HEK293T (cell line): ENCODE measurements at regions not wholly inside any gene's neighbourhood (a gene's known extent, or its start where the extent isn't known, plus 50 kb on each side); places are given as distances from the start of the nearest gene placed in this dataset.

Source experiments
- ARNT ChIP-seq: fragments of 450-650 bp; IDR thresholded peaks from 2 replicates; pipeline ENCODE4 v1.6.1; 2017; ENCODE audit warnings: mild to moderate bottlenecking
- BHLHE40 ChIP-seq: fragments of 450-650 bp; IDR thresholded peaks from 2 replicates; pipeline ENCODE4 v1.6.1; 2016; ENCODE audit warnings: mild to moderate bottlenecking, moderate library complexity, borderline replicate concordance
- FOXK2 ChIP-seq: fragments of 450-650 bp; IDR thresholded peaks from 2 replicates; pipeline ENCODE4 v1.6.1; 2016; ENCODE audit warnings: mild to moderate bottlenecking
- SP1 ChIP-seq: fragments of 450-650 bp; IDR thresholded peaks from 2 replicates; pipeline ENCODE4 v1.6.1; 2017
- TARDBP ChIP-seq: fragments of 450-650 bp; IDR thresholded peaks from 2 replicates; pipeline ENCODE4 v1.6.1; 2016
- ZNF384 ChIP-seq: fragments of 450-650 bp; IDR thresholded peaks from 2 replicates; pipeline ENCODE4 v1.6.1; 2016

DNA sequence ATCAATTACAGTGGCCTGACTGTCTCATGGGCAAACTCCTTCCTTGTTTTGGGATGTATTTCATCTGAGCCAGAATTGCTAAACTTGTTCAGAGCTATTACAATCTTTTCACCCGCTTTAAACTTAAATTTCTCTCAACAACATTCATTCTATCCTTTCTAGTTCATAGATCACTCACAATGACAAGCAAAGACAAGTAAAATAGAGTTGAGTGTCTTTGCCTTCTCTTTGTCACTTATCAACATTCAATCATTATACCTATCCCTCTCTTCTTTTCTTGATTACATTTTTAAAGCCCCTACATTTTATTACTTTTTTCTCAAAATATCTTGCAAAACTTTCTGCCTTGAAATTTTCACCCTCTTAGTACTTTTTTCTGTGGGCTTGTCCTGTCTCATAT is 1113.1 kb downstream of the PCDH17 start:
- TF ChIP-seq TARDBP (no peak), BHLHE40 (no peak), FOXK2 (no peak), SP1 (no peak), ZNF384 (no peak), ARNT (no peak)
